Liver (tissue), 8 donors: ENCODE measurements at regions not wholly inside any gene's neighbourhood (a gene's known extent, or its start where the extent isn't known, plus 50 kb on each side); places are given as distances from the start of the nearest gene placed in this dataset.

Source experiments
- DNase-seq: peaks from one replicate; pipeline ENCODE4 v3.0.0-alpha.2; 2017; ENCODE audit warnings: low spot score
- H3K27ac ChIP-seq, 2 donors: one replicate each; pipeline ENCODE4 v1.7.0; 2013; ENCODE audit warnings: inconsistent platforms in 2 of 2, low read length in 2 of 2, control low read depth in 1 of 2, low read depth in 1 of 2, mild to moderate bottlenecking in 1 of 2
- H3K27me3 ChIP-seq, 4 donors: one replicate each; pipeline versions ENCODE4 v1.6.1 to v1.7.0; 2013; ENCODE audit warnings: low read length in 3 of 4, inconsistent platforms in 1 of 4, mild to moderate bottlenecking in 1 of 4, moderate library complexity in 1 of 4; ENCODE audit not compliant: control insufficient read depth in 4 of 4, insufficient read depth in 4 of 4
- H3K36me3 ChIP-seq, 4 donors: one replicate each; pipeline versions ENCODE4 v1.6.1 to v1.7.0; 2013; ENCODE audit warnings: low read length in 3 of 4, mild to moderate bottlenecking in 3 of 4, low read depth in 1 of 4, moderate library complexity in 1 of 4; ENCODE audit not compliant: control insufficient read depth in 4 of 4, insufficient read depth in 3 of 4
- H3K4me1 ChIP-seq, 4 donors: one replicate each; pipeline versions ENCODE4 v1.6.1 to v1.7.0; 2013; ENCODE audit warnings: low read length in 3 of 4, mild to moderate bottlenecking in 3 of 4, moderate library complexity in 1 of 4; ENCODE audit not compliant: control insufficient read depth in 4 of 4, insufficient read depth in 4 of 4
- H3K4me3 ChIP-seq, 3 donors: one replicate each; pipeline versions ENCODE4 v1.6.1 to v1.7.0; 2013; ENCODE audit warnings: low read length in 3 of 3, control low read depth in 1 of 3, low read depth in 1 of 3, mild to moderate bottlenecking in 1 of 3
- H3K9ac ChIP-seq, 2 donors: one replicate each; pipeline ENCODE4 v1.7.0; 2013; ENCODE audit warnings: low read length in 2 of 2, mild to moderate bottlenecking in 2 of 2, moderate library complexity in 2 of 2, control low read depth in 1 of 2, low read depth in 1 of 2
- H3K9me3 ChIP-seq, 4 donors: one replicate each; pipeline versions ENCODE4 v1.6.1 to v1.7.0; 2013; ENCODE audit warnings: low read length in 3 of 4; ENCODE audit not compliant: control insufficient read depth in 4 of 4
- EGR1 ChIP-seq, 2 donors: IDR thresholded peaks; 2 replicates each; pipeline ENCODE4 v1.6.1; 2016 to 2018; ENCODE audit warnings: antibody characterized with exemption in 2 of 2, low read depth in 2 of 2
- FOXA1 ChIP-seq: IDR thresholded peaks from 2 replicates; pipeline ENCODE4 v1.6.1; 2016; ENCODE audit warnings: antibody characterized with exemption
- FOXA2 ChIP-seq: IDR thresholded peaks from 2 replicates; pipeline ENCODE4 v1.6.1; 2016; ENCODE audit warnings: antibody characterized with exemption
- GABPA ChIP-seq, 2 donors: IDR thresholded peaks in 1 of 2; conservative IDR thresholded peaks in 1 of 2; 2 replicates each; pipeline ENCODE4 v1.6.1; 2016; ENCODE audit warnings: antibody characterized with exemption in 2 of 2, mild to moderate bottlenecking in 1 of 2, moderate library complexity in 1 of 2
- HNF4A ChIP-seq, 2 donors: conservative IDR thresholded peaks; 2 replicates each; pipeline ENCODE4 v1.6.1; 2016; ENCODE audit warnings: antibody characterized with exemption in 2 of 2, mild to moderate bottlenecking in 2 of 2
- HNF4G ChIP-seq: IDR thresholded peaks from 2 replicates; pipeline ENCODE4 v1.6.1; 2016; ENCODE audit warnings: antibody characterized with exemption
- JUND ChIP-seq, 2 donors: IDR thresholded peaks; 2 replicates each; pipeline ENCODE4 v1.6.1; 2016; ENCODE audit warnings: antibody characterized with exemption in 2 of 2
- NR2F2 ChIP-seq: IDR thresholded peaks from 2 replicates; pipeline ENCODE4 v1.6.1; 2016; ENCODE audit warnings: antibody characterized with exemption
- RAD21 ChIP-seq, 2 donors: IDR thresholded peaks; 2 replicates each; pipeline ENCODE4 v1.6.1; 2016; ENCODE audit warnings: antibody characterized with exemption in 2 of 2, mild to moderate bottlenecking in 2 of 2
- RXRA ChIP-seq, 2 donors: IDR thresholded peaks; 2 replicates each; pipeline ENCODE4 v1.6.1; 2017 to 2018; ENCODE audit warnings: antibody characterized with exemption in 2 of 2, mild to moderate bottlenecking in 1 of 2
- SP1 ChIP-seq: IDR thresholded peaks from 2 replicates; pipeline ENCODE4 v1.6.1; 2018; ENCODE audit warnings: antibody characterized with exemption, mild to moderate bottlenecking
- TAF1 ChIP-seq: conservative IDR thresholded peaks from 2 replicates; pipeline ENCODE4 v1.6.1; 2016; ENCODE audit warnings: antibody characterized with exemption, mild to moderate bottlenecking
- YY1 ChIP-seq: IDR thresholded peaks from 2 replicates; pipeline ENCODE4 v1.6.1; 2016; ENCODE audit warnings: antibody characterized with exemption, mild to moderate bottlenecking
- WGBS: extraction: QIAGEN DNeasy Blood & Tissue Kit; methylation state at CpG from one replicate; pipeline ENCODE4 v1.1.7; 2013; 5-methylcytosine and 5-hydroxymethylcytosine counted together
- TF ChIP-seq, protein P1 (sequence below): fragments of 150-350 bp; IDR thresholded peaks from 2 replicates; pipeline ENCODE4 v1.5.1; 2017; ENCODE audit warnings: improper control_type of control experiment, low read depth, low read length; ENCODE audit not compliant: missing input control
- TF ChIP-seq, protein P2 (sequence below): IDR thresholded peaks from 2 replicates; pipeline ENCODE4 v1.6.1; 2016; ENCODE audit warnings: antibody characterized with exemption, mild to moderate bottlenecking
- TF ChIP-seq, protein P3 (sequence below): IDR thresholded peaks from 2 replicates; pipeline ENCODE4 v1.6.1; 2016; ENCODE audit warnings: antibody characterized with exemption
- TF ChIP-seq, protein P4 (sequence below): IDR thresholded peaks from 2 replicates; pipeline ENCODE4 v1.6.1; 2016; ENCODE audit warnings: antibody characterized with exemption
- donor health status: healthy.
- donor health status: healthy.
- donor health status: healthy.
- donor health status: healthy.
- donor health status: healthy.

DNA sequence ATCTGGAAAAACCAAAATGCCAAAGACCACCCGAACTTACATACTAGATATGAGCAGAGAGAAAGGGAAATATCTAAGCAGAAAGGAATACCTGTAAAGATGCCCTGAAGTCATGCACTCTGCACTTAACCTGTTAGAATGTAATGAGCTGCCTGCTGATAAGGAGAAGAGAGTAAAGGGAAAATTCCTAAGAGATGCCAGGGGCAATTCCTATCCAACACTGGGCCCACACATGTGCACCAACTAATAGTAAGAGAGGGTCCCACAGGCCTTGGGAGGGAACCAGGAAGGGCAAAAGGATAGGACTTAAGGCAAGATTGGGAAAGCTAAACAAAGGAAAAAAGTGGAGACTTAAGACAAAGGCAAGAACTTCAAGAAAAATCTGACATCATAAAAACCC lies 189.5 kb downstream of the NSUN3 start:
- Histone ChIP-seq H3K9me3 (no peaks in the 10 kb centered on the region), H3K4me1 (no peaks in the 10 kb centered on the region), H3K9ac (no peak overlapping the region), H3K27me3 (no peaks in the 10 kb centered on the region), H3K36me3 (no peaks in the 10 kb centered on the region), H3K4me3 (no peak overlapping the region), H3K27ac (no peak overlapping the region)
- 87% methylated on average over 1 of the region's 1 CpG for WGBS
- no peak for DNase-seq
- TF ChIP-seq GABPA (IDR thresholded peaks at IDR 0.05 in 1 of 2, conservative IDR thresholded peaks at IDR 0.05 in 1 of 2) (no peak), RAD21 (IDR thresholded peaks at IDR 0.05) (no peak), FOXA2 (no peak), HNF4G (no peak), RXRA (IDR thresholded peaks at IDR 0.05) (no peak), NR2F2 (no peak), EGR1 (IDR thresholded peaks at IDR 0.05; ENCODE audit: low read depth in 2 of 2) (no peak), YY1 (no peak), FOXA1 (no peak), TAF1 (no peak), SP1 (no peak), HNF4A (conservative IDR thresholded peaks at IDR 0.05) (no peak), JUND (IDR thresholded peaks at IDR 0.05) (no peak)
- TF ChIP-seq, protein P1, sequence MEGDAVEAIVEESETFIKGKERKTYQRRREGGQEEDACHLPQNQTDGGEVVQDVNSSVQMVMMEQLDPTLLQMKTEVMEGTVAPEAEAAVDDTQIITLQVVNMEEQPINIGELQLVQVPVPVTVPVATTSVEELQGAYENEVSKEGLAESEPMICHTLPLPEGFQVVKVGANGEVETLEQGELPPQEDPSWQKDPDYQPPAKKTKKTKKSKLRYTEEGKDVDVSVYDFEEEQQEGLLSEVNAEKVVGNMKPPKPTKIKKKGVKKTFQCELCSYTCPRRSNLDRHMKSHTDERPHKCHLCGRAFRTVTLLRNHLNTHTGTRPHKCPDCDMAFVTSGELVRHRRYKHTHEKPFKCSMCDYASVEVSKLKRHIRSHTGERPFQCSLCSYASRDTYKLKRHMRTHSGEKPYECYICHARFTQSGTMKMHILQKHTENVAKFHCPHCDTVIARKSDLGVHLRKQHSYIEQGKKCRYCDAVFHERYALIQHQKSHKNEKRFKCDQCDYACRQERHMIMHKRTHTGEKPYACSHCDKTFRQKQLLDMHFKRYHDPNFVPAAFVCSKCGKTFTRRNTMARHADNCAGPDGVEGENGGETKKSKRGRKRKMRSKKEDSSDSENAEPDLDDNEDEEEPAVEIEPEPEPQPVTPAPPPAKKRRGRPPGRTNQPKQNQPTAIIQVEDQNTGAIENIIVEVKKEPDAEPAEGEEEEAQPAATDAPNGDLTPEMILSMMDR = no peak
- TF ChIP-seq, protein P2, sequence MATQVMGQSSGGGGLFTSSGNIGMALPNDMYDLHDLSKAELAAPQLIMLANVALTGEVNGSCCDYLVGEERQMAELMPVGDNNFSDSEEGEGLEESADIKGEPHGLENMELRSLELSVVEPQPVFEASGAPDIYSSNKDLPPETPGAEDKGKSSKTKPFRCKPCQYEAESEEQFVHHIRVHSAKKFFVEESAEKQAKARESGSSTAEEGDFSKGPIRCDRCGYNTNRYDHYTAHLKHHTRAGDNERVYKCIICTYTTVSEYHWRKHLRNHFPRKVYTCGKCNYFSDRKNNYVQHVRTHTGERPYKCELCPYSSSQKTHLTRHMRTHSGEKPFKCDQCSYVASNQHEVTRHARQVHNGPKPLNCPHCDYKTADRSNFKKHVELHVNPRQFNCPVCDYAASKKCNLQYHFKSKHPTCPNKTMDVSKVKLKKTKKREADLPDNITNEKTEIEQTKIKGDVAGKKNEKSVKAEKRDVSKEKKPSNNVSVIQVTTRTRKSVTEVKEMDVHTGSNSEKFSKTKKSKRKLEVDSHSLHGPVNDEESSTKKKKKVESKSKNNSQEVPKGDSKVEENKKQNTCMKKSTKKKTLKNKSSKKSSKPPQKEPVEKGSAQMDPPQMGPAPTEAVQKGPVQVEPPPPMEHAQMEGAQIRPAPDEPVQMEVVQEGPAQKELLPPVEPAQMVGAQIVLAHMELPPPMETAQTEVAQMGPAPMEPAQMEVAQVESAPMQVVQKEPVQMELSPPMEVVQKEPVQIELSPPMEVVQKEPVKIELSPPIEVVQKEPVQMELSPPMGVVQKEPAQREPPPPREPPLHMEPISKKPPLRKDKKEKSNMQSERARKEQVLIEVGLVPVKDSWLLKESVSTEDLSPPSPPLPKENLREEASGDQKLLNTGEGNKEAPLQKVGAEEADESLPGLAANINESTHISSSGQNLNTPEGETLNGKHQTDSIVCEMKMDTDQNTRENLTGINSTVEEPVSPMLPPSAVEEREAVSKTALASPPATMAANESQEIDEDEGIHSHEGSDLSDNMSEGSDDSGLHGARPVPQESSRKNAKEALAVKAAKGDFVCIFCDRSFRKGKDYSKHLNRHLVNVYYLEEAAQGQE = no peak
- TF ChIP-seq, protein P3, sequence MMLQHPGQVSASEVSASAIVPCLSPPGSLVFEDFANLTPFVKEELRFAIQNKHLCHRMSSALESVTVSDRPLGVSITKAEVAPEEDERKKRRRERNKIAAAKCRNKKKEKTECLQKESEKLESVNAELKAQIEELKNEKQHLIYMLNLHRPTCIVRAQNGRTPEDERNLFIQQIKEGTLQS = no peak
- TF ChIP-seq, protein P4, sequence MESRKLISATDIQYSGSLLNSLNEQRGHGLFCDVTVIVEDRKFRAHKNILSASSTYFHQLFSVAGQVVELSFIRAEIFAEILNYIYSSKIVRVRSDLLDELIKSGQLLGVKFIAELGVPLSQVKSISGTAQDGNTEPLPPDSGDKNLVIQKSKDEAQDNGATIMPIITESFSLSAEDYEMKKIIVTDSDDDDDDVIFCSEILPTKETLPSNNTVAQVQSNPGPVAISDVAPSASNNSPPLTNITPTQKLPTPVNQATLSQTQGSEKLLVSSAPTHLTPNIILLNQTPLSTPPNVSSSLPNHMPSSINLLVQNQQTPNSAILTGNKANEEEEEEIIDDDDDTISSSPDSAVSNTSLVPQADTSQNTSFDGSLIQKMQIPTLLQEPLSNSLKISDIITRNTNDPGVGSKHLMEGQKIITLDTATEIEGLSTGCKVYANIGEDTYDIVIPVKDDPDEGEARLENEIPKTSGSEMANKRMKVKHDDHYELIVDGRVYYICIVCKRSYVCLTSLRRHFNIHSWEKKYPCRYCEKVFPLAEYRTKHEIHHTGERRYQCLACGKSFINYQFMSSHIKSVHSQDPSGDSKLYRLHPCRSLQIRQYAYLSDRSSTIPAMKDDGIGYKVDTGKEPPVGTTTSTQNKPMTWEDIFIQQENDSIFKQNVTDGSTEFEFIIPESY = no peak
